Stimulated activated CD8-positive, alpha-beta memory T cell treated with anti-CD3 and anti-CD28 coated beads, Interleukin-4, amount 100 ng/mL, for 48 hours (primary cell): ENCODE measurements at regions not wholly inside any gene's neighbourhood (a gene's known extent, or its start where the extent isn't known, plus 50 kb on each side); places are given as distances from the start of the nearest gene placed in this dataset.
"Not testable (repeated sequence)": the region's sequence is repeated elsewhere in the genome, so short reads cannot be mapped to it uniquely, and the experiment has no call there.

Source experiments
- DNase-seq: peaks from one replicate; pipeline ENCODE4 v3.0.0-alpha.2; 2020

DNA sequence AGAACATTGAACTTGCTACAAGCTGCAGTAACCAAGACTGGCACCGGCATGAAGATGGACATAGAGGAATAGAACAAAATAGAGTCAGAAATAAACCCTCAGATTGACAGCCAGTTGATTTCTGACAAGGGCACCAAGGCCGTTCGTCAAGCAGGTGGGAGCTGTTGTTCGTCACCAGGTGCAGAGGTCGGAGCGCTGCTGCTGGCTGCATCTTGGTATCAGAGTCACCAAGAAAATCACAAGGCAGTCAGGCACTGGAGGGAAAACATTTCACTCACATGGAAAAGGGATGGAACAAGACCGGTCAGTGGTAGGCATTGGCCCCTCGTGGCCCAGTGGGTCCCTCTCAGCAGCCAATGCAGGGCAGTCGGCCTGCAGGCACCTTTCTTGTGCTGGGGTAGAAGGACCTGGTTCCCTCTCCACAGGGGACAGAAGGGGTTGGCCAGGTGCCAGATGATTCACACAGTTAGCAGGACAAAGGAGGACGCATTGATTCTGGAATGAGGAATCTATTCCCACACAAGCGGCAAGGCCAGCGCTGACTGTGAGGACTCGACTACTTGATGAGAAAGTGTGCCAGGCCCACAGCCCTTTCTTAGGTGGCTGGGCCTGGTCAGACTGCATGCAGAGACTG, 115.8 kb upstream of the FGF3 start:
- no peak for DNase-seq

- DNase-seq = no peak
Measured at GRCh38 chr11:69935941-69936505, 116.8 kb upstream of the FGF3 start.

DNA sequence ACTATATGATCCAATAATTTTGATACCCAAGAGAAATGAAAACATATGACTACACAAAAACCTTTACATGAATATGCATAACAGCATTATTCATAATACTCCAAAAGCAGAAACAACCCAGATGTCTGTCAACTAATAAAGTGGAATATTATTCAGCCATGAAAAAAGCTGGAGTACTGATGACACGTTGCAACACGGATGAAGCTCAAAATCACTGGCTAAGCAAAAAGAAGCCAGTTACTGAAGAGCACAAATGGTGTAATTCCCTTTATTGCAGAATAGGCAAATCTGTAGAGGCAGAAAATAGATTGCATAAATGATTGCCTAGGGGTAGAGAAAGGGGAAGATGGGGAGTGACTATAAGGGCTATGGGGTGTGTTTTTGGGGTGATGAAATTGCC, 117.6 kb upstream of the FGF3 start:
- no peak for DNase-seq

- no peak for DNase-seq
Measured at GRCh38 chr11:69938206-69938605, 119.0 kb upstream of the FGF3 start.

DNA sequence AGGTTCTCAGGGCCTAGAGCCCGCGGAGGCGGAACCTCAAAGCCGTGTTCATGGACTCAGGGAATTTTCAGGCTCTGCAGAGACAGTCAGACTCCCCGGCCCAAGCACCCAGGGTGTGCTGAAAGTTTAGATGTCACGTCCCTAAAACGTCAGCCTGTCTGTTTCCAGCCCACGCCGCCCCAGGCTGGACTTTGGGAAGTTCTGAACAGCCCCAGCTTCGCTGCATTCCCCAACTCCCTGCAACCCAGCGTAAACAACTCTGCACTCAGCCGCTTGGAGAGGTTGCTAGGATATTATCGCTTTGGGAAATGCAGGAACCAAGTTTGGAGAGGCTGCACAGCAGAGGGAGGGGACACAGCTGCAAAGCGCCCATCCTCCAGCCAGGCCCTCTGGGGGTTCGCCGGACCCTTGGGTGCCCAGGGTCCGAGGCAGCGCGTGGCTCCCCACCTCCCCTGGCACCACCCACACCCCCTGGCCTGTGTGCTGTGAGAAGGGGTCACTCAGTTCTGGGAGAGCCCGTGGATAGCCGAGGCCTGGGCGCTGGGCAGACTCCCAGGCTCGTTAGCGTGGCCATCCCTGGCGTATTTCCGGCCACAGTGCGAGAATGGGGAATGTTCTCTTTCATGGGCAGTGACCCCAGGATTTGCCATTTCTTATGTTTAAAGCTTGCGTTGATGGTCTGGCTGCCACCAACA, 120.5 kb upstream of the FGF3 start:
- no peak for DNase-seq

- DNase-seq = no peak
Measured at GRCh38 chr11:69940246-69940610, 121.0 kb upstream of the FGF3 start.

GRCh38 chr11:69941546-69942332, 122.5 kb upstream of the FGF3 start:
- no peak for DNase-seq

DNA sequence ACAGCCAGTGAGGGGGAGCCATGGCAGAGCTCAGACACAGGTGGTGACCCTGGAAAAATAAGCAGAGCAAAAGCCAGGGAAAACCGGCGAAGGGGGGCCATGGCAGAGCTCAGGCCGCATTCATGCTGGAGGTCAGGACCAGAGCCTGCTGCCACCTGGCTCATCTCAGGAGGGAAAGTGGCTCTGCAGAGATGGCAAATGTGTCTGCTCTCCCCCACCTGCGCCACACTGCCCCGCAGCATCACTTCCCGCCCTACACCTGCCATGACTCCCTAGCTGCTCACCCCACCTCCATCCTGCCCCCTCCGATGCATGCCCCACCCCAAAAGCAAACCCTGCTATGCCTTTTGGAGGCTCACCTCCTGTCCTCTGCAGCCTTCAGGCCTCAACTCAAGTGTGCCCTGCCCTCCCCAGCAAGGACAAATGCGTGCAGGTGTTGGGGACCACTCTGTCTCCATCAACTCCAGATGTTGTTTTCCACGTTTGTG, 123.2 kb upstream of the FGF3 start:
- no peak for DNase-seq

GRCh38 chr11:69943066-69943465, 123.8 kb upstream of the FGF3 start:
- DNase-seq = no peak

GRCh38 chr11:69943506-69943905, 124.3 kb upstream of the FGF3 start:
- DNase-seq = no peak

- DNase-seq = no peak
Measured at GRCh38 chr11:69944146-69944795, 125.1 kb upstream of the FGF3 start.

GRCh38 chr11:69945157-69945556, 125.9 kb upstream of the FGF3 start:
- DNase-seq = no peak

- no peak for DNase-seq
Measured at GRCh38 chr11:69947059-69947792, 128.0 kb upstream of the FGF3 start.

- DNase-seq = no peak
Measured at GRCh38 chr11:69947793-69948255, 128.6 kb upstream of the FGF3 start.

DNA sequence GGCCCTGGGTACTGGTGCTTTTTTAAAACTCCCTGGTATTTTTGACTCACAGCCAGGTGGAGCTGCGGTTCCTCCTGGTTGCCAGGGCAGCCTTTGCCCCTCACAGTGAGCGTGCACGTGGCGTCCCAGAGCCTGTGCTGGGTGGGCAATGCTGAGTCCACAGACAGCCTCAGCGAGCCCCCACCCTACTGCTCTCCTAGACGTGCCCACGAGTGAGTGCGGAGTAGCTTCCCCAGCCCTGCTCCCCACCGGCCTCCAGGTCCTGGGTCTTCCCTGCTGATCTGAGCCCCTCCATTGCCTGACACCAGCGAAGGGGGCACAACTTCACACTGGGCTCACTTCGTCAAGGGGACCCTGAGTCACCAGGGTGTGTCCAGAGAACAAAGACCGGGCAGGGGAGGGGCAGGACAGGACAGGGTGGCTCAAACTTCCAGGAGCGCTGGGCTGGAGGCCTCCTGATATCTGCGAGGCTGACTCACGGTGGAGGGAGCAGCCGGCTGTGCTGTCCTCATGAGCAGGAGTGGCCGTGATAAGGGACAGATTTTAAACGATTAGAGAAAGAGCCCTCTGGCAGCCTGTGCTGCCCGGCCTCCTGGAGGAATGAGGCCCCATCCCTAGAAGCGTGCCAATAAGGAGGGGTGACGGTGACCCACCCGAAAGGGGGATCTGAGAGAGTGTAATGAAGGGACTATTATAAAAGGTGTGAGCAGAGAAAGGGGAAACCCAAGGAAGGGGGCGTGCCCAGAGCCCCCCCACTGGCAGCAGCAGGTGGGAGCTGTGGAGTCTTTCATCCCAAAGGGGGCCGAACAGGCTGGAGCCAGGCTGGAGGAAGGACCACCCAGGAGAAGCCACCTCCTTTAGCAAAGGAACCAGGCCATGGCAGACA, 129.3 kb upstream of the FGF3 start:
- DNase-seq = no peak

DNA sequence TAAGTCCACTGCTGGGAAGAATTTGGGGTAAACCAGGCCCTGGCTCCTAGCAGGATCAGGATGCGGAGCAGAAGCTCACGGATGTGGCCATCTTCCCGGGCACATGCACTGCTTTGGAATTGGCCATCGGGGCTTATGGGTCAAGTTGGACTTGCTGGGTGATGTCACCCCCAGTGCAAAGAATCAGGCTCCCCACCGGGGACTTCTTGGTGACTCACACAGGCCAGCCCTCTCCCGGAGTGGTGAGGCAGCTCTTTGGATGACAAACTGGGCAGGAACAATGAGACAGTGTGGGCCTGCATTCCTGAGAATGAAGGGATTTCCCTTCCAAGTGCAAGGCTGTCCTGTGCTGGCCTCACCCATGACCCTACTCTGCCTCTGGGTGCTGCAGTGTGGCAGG, 128.8 kb upstream of the ANO1 start:
- no peak for DNase-seq

- DNase-seq = peak; percentile 61
Measured at GRCh38 chr11:69950120-69950519, 128.0 kb upstream of the ANO1 start.

DNA sequence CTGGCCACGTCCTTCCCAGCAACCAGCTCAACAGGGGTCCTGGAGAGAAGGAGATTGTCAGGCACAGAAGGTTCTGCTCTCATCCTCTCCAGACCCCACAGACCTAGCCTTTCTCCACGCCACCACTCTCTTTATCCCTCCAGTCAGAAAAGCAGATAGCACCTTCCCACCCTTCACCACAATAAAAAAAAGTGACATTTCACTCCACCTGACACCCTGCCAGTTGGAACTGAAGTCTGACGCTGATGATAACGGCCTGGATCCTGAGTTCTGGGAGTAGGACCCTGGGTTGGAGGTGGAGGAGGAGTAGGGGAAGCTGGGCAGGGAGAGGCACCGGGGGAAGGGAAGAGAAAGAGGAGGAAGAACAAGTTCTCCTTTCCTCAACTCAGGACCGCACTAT, 127.5 kb upstream of the ANO1 start:
- DNase-seq = no peak

DNA sequence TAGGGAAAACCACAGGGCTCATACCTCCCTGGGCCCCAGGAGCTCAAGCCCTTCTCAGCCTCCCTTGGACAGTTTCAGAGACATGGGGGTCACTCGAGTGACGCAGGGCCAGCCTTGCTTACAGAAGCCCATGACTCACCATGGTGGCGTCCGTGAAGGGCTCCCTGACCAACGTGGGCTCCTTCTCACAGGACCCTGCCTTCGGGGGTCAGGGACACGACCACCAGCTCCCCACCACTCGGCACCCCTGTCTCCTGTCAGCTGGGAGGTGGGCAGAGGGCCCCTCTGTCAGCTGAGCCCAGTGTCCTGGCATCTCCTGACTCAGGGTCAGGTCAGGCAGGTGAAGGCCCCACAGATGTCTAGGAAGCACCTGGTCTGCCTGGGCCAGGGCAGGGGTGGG, 126.3 kb upstream of the ANO1 start:
- DNase-seq = no peak

- DNase-seq = not testable (repeated sequence)
Measured at GRCh38 chr11:69952229-69952975, 125.7 kb upstream of the ANO1 start.
